GM21360 (cell line): ENCODE measurements at regions not wholly inside any gene's neighbourhood (a gene's known extent, or its start where the extent isn't known, plus 50 kb on each side); places are given as distances from the start of the nearest gene placed in this dataset.
A peak's percentile ranks its signal among the peaks of the same experiment; 100 is the strongest.
"Not testable (repeated sequence)": the region's sequence is repeated elsewhere in the genome, so short reads cannot be mapped to it uniquely, and the experiment has no call there.

Experiments used
- ATAC-seq: cut with Tn5 transposase; IDR thresholded peaks from one replicate; pipeline ENCODE4 v1.9.1; 2021; ENCODE audit warnings: mild to moderate bottlenecking, moderate library complexity; ENCODE audit not compliant: unreplicated experiment

DNA sequence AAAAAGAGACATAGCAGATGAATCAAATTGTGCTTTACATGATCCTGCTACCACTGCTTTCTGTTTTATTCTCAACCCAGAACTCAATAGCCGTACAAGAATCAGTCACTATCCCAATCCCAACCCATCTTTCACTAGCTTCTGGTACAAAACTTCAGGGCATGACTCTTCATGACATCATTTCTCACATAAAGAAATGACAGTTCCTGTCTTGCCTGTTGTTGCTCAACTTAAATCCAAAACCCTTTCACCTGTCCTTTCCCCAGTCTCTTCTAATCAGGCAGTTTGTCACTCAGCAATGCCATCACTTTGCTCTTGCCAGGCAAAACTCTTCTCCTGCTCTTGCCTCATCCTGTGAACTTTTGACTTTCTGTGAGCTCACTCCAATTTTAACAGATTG, 962.8 kb downstream of the GALC start:
- no peak for ATAC-seq

DNA sequence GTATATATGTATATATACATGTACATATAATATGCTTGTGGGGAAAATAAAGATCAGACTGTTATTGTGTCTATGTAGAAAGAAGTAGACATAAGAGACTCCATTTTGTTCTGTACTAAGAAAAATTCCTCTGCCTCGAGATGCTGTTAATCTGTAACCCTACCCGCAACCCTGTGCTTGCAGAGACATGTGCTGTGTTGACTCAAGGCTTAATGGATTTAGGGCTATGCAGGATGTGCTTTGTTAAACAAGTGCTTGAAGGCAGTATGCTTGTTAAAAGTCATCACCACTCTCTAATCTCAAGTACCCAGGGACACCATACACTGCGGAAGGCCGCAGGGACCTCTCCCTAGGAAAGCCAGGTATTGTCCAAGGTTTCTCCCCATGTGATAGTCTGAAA, 972.9 kb downstream of the GALC start:
- not testable (repeated sequence) for ATAC-seq

DNA sequence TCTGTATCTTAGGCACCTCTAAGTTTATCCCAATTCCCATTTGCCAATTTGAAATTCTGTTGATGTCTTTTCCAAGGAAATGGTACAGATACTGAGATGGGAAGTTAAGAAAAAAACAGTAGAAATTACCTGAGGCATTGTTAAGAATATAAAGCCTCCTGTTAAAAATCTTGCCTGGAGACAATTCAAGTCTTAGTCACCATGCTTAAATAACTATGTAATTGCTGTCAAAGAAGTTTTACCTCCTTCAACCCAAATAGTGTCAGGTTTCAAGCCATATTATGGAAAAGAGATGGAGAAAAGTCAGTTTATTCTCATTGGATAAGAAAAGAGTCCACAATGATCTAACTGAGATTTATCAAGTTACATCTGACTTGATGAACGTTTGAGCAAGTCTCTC, 974.7 kb downstream of the GALC start:
- ATAC-seq: no peak

DNA sequence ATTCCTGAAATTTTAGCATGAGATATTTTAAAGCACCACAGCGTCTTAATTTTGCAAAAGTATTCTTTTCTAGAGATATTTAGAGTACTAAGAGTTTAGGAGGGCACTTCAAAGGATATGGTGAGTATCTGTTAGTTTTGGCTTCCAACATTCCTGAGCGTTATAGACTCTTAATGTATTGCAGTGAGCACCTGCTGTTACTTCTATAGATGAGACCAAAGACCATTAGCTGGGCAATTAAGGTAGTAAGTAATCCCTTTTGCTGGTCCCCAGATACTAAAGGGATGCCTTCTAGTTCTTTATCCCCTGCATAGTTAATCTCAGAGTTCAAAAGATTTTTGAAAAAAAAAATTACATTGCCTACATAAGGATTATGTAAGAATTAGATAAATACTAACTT, 975.6 kb downstream of the GALC start:
- ATAC-seq: no peak

DNA sequence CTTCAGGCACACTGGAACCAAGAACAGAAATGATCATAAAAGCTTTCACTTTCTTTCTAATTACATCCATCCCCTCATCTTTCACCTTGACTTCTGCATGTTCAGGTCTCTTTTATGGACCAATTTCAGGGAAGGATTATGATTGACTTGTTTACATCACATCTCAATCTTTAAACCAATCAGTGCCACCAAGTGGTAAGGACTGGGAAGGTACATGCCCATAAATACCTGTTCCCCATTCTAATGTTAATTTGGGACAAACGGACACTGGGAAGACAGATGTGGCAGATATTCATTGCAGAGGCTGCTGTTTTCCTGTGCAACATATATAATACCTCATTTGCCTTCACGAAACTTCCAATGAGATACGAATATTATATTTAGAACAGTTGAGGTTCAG, 978.1 kb downstream of the GALC start:
- ATAC-seq: no peak

DNA sequence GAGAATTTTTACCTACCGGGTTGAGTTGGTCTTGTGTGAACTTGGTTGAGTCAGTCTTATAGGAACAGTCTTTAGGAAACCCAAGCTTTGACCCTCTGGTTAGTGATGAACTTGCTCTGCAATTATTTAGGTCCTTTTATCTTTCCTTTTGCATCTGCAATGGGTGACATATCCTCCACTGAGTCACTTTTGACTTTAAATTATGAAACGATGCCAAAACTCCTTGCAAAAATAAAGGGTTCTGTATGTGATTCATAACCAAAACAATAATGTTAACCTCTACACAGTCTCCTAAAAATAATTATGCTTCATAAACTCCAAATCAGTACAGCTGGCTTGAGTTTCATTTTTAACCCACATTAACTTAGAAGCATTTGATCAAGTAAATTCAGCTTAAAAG, 979.4 kb downstream of the GALC start:
- ATAC-seq: no peak

DNA sequence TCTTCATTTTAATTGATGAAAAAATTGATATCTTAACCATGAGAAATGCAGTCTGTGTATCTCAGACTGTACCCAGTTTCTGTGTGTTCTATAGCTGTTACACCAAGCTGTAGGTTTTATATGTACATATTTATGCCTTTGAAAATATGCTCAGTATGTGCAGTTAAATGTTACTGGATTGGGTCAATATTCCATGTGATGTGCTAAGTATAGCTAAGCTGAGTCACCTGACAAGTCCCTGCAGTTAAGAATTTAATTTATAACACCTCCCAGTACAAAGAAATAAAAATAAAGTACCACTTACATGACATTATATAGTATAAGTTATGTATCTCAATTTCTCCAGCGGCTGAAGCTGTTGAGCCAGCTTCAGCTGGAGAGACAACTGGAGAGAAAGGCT, 984.0 kb downstream of the GALC start:
- ATAC-seq: no peak

DNA sequence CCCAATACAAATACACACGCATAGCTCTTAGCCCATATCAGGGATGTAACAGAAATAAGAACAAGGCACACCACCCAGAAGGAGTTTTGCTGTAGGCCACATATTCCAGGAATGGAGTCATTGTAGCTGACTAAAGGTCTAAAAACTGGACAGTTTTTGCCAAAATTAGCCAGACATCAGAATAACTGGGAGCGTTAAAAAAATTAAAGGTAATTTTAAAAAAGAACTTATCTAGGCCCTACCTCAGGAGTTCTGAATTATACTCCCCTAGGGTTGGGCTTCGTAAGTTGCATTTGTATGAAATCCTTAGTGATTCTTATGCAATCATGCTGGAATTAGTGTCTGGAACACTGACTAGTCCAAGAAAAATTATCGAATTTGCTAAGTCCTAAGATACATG, 987.7 kb downstream of the GALC start:
- no peak for ATAC-seq

DNA sequence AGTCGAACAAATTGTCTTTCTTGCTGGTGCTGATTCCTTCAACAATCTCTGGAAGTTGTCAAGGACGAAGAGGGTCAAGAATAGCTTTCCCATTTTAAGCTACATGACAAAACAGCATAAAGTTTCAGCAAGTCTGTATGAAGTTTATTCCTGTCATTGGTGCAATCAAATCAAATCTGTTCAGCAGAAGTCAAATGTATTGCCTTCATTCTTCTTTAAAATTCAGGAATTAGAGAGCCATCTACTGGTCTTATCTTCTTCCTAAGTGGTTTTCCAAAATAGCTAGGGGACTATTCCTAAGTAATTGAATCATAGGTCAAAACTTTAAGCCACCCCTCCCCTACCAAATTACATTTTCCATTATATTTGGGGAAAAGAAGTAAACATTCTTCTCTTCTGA, 990.2 kb downstream of the GALC start:
- no peak for ATAC-seq

DNA sequence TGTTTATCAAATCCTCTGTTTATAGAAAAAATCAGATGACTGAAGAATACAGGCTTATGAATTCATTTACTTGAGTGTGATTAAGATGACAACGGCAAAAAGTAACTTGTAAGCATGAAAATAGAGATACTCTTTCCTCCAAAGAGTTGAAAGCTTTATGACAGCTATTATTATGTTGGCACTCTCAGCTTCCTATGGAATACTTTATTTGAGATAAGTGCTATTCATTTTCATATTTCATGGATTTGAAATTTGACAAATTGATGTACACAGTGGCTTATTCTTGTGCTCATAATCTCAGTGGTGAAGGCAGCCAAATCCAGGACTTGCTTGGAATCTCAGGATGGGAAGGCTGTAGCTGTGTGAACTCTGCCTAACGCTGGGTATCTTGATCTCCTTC, 991.6 kb downstream of the GALC start:
- no peak for ATAC-seq

DNA sequence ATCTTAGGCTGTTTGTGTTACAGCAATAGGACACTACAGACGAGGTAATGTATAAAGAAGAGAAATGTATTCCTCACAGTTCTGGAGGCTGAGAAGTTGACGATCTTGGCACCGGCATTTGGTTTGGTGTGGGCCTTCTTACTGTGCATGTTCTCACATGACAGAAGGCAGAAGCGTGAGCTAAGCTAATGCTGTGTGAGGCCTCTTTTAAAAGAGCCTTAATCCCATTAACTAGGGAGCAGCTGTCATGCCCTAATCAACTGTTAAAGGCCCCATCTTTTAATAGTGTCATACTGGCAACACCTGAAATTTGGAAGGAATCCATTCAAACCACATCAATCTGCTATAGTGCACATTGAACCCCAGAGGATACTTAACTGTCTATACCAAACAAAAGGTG, 992.9 kb downstream of the GALC start:
- ATAC-seq: no peak

DNA sequence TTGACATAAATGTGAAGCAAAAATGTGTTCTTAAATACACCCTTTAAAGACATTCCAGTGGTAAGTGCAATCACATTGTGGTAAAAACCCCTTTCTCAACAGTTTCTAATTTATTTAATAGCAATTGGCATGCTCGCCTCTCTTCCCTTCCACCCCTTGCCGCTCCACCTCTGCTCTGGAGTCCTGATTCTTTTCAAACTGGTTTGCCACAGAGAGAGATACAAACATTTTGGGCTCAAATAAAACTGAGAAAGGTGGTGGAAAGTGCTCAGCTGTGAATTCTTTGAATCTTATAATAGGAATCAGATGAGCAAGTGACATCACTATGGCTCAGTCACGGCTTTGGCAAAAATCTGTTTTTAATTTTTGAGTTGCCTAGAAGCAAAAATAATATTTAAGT, 993.9 kb downstream of the GALC start:
- no peak for ATAC-seq

DNA sequence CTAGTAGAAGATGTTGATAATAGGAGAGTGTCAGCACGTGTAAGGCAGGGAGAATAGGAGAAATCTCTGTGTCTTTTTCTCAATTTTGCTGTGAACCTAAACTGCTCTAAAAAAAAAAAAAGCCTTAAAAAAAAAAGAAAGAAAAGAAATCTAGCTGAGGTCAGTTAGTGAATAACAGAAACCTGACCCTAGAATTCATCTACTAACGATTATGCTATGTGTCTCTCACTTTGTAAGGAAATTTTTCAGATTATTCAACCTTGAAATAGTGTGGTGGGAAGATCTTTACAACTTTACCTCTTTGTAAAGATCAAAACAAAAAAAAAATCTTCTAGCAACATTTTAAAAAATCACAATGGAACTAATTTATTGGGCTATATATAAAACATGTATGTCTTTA, 995.7 kb downstream of the GALC start:
- no peak for ATAC-seq

DNA sequence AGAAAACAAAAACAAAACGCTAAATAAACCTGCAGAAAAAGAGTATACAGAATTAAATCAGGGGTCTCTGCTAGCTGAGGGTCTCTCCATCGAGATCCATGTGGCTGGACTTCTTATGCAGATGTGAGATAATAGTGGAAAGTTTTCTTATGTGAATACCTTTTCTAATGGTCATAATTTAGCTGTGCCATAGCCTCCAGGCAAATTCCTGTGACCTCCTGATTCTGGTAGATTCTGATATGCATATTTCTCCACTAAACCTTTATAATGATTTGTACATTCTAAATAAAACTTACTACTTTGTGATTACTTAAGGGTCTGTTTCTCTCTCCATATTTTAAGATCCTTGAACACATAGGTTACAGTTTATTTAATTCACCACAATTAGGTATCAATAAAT, 1002.6 kb downstream of the GALC start:
- ATAC-seq: no peak

DNA sequence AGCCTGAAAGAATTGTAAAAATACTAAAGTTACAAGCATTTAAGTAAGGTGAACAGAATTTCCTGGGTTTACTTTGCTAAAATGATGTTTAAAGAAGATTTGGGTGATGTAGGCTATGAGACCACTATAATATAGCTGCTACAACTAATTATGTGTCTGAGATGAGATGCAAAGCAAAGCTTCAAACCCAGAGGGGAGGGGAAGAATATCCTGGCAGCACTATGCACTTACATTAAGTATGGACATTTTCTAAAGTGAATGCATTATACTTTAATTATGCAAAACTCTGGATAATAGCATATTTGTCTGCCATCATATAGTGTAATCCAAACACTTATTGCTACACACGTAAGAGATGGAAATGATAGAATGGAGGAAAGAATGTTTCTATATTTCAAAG, 1003.7 kb downstream of the GALC start:
- ATAC-seq: no peak

DNA sequence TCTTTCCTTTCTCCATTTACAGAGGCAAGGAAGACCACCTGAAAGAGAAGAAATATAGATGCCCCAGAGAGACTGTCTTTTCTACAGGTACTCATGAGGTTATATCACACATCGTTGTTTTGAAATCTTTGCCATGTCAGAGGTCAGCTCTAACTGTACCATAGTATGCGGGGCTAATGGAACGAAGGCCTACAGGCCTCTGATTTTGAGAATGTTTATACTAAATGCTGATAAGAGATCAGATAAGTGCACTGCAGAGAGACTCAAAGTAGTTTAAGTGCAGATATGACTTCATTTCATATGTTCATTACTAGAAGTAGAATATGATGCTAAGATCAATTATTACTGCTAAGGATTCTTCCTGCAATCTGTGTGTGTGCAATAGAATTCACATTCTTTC, 1005.0 kb downstream of the GALC start:
- ATAC-seq: no peak

DNA sequence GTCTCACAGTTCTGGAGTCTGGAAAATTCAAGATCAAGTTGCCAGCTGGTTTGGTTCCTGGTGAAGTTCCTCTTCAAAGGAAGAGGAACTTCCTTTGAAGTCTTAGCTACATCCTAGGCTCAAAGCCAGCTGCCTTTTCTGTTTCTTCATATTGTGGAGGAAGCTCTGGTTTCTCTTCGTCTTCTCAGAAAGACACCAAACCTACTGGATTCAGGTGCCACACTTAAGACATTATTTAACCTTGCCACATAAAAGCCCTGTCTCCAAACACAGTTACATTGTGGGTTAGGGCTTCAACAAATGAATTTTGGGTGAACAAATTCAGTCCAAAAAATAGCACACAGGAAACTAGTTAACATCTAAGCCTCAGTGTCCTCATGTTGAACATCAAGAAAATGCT, 1019.8 kb downstream of the GALC start:
- no peak for ATAC-seq

DNA sequence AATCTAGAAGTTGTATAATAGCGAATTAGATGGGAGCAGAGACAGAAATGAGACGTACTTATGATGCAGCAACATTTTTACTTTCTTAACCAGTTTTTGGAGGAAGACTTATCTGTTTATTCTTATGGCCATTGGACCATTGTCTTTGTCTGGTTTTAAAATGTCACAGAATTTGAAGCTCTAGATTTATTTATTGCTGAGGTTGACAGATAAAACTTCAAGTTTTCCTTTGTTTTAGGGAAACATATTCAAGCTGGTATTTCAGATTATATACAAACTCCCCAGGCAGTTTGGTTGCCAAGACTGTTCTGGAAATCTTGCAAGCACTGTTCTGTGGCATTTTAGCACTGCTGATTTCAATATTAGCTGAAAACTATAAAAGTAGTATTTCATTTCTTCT, 1021.7 kb downstream of the GALC start:
- ATAC-seq: no peak

DNA sequence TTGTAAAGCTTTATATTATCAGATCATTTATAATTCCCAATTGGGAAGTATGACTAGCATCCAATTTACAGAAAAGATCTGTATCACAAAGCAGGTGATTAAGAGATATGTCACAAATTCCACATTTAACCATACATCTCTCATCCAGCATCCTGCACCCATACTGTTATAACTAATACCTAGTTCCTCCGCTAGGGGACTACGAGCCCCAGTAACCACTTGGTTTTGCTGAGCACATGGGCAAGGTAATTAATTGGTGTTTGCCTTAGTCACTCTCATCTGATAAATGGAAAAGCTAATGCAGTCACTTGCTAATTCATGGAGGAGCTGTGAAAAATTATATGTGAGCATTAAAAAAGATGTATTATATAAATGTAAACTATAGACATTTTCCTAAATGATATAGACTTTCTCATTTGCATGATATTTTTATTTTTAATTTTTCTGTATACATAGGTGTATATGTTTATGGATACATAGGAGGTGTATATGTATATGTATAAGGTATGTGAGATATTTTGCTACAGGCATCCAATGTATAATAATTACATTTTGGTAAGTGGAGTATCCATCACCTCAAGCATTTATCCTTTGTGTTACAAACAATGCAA, 1031.8 kb downstream of the GALC start:
- ATAC-seq: peak; percentile 63

DNA sequence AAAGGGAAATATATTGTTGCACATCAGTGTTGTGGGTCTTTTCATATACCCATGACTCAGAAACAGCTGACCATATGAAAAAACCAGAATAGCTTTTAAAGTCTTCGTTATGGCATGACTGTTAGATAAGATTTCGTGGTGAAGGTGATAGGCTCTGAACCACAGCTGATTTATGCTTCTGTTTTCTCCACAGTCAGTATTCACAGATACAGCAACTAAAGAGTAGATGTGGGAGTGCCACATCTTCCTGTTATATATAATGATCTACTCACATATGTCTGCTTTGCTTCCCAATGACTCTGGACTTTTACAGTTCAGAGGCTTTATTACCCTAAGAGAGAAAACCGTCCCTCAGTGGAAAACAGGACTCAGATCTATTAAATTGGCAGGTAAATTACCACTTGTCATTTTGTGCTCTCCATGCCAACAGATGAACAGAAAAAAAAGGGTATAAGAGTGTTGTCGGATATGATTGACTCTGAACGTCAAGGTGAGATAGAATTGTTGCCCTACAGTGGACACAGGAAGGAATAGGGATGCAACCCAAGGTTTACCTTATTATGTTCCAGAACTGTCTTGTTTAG, 1037.1 kb downstream of the GALC start:
- ATAC-seq: no peak

DNA sequence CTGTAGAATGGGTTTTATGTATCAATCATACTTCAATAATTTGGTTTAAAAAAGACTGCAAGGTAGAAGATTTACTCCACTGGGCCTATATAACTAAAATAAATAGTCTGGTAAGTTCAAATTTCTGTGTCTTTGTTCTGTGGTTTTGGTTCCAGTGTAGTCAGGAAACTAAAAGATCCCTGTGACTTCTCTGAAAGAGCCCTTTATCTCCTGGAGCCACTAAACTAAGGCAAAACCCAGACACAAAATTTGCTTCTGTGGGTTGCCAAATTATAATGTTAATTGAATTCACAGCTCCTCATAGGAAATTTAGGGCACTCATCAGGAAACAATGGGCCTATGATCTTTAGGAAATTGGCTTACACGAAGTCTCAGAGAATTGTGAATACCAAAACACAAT, 1038.4 kb downstream of the GALC start:
- no peak for ATAC-seq

DNA sequence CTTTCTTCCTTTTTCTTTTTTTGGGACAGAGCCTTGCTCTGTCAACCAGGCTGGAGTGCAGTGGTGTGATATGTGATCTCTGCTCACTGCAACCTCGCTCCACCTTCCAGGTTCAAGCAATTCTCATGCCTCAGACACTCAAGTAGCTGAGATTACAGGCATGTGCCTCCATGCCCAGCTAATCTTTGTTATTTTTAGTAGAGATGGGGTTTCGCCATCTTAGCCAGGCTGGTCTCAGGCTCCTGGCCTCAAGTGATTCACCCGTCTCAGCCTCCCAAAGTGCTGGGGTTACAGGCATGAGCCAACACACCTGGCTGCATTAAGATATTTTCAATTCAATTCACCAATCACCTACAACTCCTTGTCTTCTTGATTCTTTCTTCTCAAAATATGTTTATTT, 1046.5 kb downstream of the GALC start:
- no peak for ATAC-seq

DNA sequence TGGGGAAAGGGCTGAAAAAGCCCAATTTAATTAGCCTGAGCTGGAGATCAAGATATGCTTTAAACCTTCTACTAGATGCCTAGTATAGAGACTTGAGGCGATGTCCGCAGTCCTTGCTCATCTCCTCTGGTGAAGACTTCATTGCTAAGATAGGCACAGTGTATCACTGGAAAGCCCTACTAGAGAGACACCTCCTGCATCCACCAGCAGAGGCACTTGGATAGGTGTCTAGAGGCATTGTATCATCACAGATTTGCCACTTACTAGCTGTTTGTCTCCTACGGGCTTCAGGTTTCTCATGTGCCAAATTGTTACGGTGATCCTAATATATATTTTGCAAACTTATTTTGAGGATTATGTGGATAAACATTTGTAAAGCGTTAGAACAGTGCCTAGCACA, 1048.5 kb downstream of the GALC start:
- no peak for ATAC-seq
